K562 (cell line): ENCODE measurements at regions not wholly inside any gene's neighbourhood (a gene's known extent, or its start where the extent isn't known, plus 50 kb on each side); places are given as distances from the start of the nearest gene placed in this dataset.

ENCODE experiments used
- CBX1 ChIP-seq: sonication (generic); IDR thresholded peaks from 2 replicates; pipeline ENCODE4 v1.6.1; 2016; ENCODE audit warnings: antibody characterized with exemption, low read depth, mild to moderate bottlenecking
- CTCF ChIP-seq, 3 experiments: IDR thresholded peaks in 2 of 3; conservative IDR thresholded peaks in 1 of 3; 2 replicates each; pipeline ENCODE4 v1.5.1; 2011 to 2012; ENCODE audit warnings: low read length in 3 of 3, mild to moderate bottlenecking in 3 of 3, control low read depth in 2 of 3, improper control_type of control experiment in 1 of 3, inconsistent platforms in 1 of 3, low read depth in 1 of 3, mixed read lengths in 1 of 3, moderate library complexity in 1 of 3; ENCODE audit not compliant: insufficient read depth in 2 of 3
- FOXJ2 ChIP-seq: fragments of 200-800 bp; sonication (Bioruptor generic); IDR thresholded peaks from 2 replicates; pipeline ENCODE4 v1.6.1; 2016; ENCODE audit warnings: missing genetic modification characterization, missing compliant biosample characterization
- HMG20A ChIP-seq: fragments of 450-650 bp; formaldehyde crosslinking; conservative IDR thresholded peaks from 2 replicates; pipeline ENCODE4 v1.4.0; 2020; ENCODE audit warnings: mild to moderate bottlenecking, mixed read lengths
- KDM5B ChIP-seq: fragments of 200-600 bp; sonication (generic); IDR thresholded peaks from 2 replicates; pipeline ENCODE4 v1.6.1; 2012; ENCODE audit warnings: low read depth, mild to moderate bottlenecking, moderate library complexity, low read length, control low read depth, inconsistent platforms; ENCODE audit not compliant: insufficient replicate concordance
- NR1H2 ChIP-seq: sonication (generic); formaldehyde crosslinking; IDR thresholded peaks from 2 replicates; pipeline ENCODE4 v1.4.0; 2020; ENCODE audit warnings: mild to moderate bottlenecking, missing genetic modification reagents
- SP1 ChIP-seq: sonication (generic); formaldehyde crosslinking; IDR thresholded peaks from 2 replicates; pipeline ENCODE4 v1.8.1; 2022; ENCODE audit warnings: mild to moderate bottlenecking, missing genetic modification reagents
- THRAP3 ChIP-seq: fragments of 450-650 bp; IDR thresholded peaks from 2 replicates; pipeline ENCODE4 v1.6.1; 2016; ENCODE audit warnings: mild to moderate bottlenecking, inconsistent platforms, borderline replicate concordance
- USF2 ChIP-seq: sonication (generic); formaldehyde crosslinking; IDR thresholded peaks from 2 replicates; pipeline ENCODE4 v1.5.0; 2020; ENCODE audit warnings: missing genetic modification reagents
- ZBTB33 ChIP-seq: sonication (generic); formaldehyde crosslinking; IDR thresholded peaks from 2 replicates; pipeline ENCODE4 v1.8.1; 2023; ENCODE audit warnings: mild to moderate bottlenecking, missing genetic modification reagents
- TF ChIP-seq, protein P1 (sequence below): fragments of 250-450 bp; sonication (Bioruptor Pico); IDR thresholded peaks from 2 replicates; pipeline ENCODE4 v1.5.0; 2020; ENCODE audit warnings: mild to moderate bottlenecking, borderline replicate concordance
- TF ChIP-seq, protein P2 (sequence below): fragments of 450-650 bp; IDR thresholded peaks from 2 replicates; pipeline ENCODE4 v1.7.1; 2018; ENCODE audit warnings: mild to moderate bottlenecking, low read depth; ENCODE audit not compliant: partially characterized antibody
- TF ChIP-seq, protein P3 (sequence below): fragments of 450-650 bp; IDR thresholded peaks from 2 replicates; pipeline ENCODE4 v1.6.1; 2018; ENCODE audit not compliant: partially characterized antibody

GRCh38 chr9:88742483-88742882 lies 207.5 kb downstream of the NXNL2 start:
- TF ChIP-seq CTCF (IDR thresholded peaks at IDR 0.05 in 2 of 3, conservative IDR thresholded peaks at IDR 0.05 in 1 of 3; ENCODE audit: insufficient read depth in 2 of 3, low read depth in 1 of 3, low read length in 3 of 3) (no peak), CBX1 (no peak), ZBTB33 (CRISPR knock-in tag) (no peak), HMG20A (CRISPR knock-in tag) (no peak), FOXJ2 (tag) (no peak), KDM5B (no peak), THRAP3 (no peak), NR1H2 (CRISPR knock-in tag) (no peak), SP1 (no peak), USF2 (CRISPR knock-in tag) (no peak)
- TF ChIP-seq, protein P1, sequence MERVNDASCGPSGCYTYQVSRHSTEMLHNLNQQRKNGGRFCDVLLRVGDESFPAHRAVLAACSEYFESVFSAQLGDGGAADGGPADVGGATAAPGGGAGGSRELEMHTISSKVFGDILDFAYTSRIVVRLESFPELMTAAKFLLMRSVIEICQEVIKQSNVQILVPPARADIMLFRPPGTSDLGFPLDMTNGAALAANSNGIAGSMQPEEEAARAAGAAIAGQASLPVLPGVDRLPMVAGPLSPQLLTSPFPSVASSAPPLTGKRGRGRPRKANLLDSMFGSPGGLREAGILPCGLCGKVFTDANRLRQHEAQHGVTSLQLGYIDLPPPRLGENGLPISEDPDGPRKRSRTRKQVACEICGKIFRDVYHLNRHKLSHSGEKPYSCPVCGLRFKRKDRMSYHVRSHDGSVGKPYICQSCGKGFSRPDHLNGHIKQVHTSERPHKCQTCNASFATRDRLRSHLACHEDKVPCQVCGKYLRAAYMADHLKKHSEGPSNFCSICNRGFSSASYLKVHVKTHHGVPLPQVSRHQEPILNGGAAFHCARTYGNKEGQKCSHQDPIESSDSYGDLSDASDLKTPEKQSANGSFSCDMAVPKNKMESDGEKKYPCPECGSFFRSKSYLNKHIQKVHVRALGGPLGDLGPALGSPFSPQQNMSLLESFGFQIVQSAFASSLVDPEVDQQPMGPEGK (CRISPR knock-in tag), result no peak
- TF ChIP-seq, protein P2, sequence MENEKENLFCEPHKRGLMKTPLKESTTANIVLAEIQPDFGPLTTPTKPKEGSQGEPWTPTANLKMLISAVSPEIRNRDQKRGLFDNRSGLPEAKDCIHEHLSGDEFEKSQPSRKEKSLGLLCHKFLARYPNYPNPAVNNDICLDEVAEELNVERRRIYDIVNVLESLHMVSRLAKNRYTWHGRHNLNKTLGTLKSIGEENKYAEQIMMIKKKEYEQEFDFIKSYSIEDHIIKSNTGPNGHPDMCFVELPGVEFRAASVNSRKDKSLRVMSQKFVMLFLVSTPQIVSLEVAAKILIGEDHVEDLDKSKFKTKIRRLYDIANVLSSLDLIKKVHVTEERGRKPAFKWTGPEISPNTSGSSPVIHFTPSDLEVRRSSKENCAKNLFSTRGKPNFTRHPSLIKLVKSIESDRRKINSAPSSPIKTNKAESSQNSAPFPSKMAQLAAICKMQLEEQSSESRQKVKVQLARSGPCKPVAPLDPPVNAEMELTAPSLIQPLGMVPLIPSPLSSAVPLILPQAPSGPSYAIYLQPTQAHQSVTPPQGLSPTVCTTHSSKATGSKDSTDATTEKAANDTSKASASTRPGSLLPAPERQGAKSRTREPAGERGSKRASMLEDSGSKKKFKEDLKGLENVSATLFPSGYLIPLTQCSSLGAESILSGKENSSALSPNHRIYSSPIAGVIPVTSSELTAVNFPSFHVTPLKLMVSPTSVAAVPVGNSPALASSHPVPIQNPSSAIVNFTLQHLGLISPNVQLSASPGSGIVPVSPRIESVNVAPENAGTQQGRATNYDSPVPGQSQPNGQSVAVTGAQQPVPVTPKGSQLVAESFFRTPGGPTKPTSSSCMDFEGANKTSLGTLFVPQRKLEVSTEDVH, result no peak
- TF ChIP-seq, protein P3, sequence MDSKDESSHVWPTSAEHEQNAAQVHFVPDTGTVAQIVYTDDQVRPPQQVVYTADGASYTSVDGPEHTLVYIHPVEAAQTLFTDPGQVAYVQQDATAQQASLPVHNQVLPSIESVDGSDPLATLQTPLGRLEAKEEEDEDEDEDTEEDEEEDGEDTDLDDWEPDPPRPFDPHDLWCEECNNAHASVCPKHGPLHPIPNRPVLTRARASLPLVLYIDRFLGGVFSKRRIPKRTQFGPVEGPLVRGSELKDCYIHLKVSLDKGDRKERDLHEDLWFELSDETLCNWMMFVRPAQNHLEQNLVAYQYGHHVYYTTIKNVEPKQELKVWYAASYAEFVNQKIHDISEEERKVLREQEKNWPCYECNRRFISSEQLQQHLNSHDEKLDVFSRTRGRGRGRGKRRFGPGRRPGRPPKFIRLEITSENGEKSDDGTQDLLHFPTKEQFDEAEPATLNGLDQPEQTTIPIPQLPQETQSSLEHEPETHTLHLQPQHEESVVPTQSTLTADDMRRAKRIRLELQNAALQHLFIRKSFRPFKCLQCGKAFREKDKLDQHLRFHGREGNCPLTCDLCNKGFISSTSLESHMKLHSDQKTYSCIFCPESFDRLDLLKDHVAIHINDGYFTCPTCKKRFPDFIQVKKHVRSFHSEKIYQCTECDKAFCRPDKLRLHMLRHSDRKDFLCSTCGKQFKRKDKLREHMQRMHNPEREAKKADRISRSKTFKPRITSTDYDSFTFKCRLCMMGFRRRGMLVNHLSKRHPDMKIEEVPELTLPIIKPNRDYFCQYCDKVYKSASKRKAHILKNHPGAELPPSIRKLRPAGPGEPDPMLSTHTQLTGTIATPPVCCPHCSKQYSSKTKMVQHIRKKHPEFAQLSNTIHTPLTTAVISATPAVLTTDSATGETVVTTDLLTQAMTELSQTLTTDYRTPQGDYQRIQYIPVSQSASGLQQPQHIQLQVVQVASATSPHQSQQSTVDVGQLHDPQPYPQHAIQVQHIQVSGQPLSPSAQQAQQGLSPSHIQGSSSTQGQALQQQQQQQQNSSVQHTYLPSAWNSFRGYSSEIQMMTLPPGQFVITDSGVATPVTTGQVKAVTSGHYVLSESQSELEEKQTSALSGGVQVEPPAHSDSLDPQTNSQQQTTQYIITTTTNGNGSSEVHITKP, result no peak
